B cell (primary cell): ENCODE measurements at regions not wholly inside any gene's neighbourhood (a gene's known extent, or its start where the extent isn't known, plus 50 kb on each side); places are given as distances from the start of the nearest gene placed in this dataset.

Experiments
- ATAC-seq: fragments of 200-7000 bp; cut with Tn5 transposase; one replicate; pipeline ENCODE4 v1.10.0; 2021; ENCODE audit warnings: low read depth, mild to moderate bottlenecking, moderate number of reproducible peaks, moderate library complexity
- CTCF ChIA-PET: fragments of 350-600 bp; sonication (Branson Sonifier 250); formaldehyde crosslinking; loops from one replicate; lab custom pipeline; 2021; ENCODE audit warnings: antibody characterized with exemption, inconsistent platforms; lab: Charles Lee
- POLR2A ChIA-PET: fragments of 350-600 bp; sonication (Branson Sonifier 250); formaldehyde crosslinking; loops from one replicate; lab custom pipeline; 2021; ENCODE audit warnings: antibody characterized with exemption; lab: Charles Lee
- DNase-seq: peaks from one replicate; pipeline ENCODE4 v3.0.0; 2013
- H2AFZ ChIP-seq: 2 replicates; pipeline ENCODE4 v1.6.1; 2012; ENCODE audit warnings: mild to moderate bottlenecking, low read depth, low read length; ENCODE audit not compliant: insufficient read depth, poor library complexity, severe bottlenecking
- H3K27ac ChIP-seq, 2 donors: 1 replicate in 1 of 2; 2 replicates in 1 of 2; pipeline ENCODE4 v1.5.1; 2012 to 2013; ENCODE audit warnings: low read length in 2 of 2, mild to moderate bottlenecking in 2 of 2, moderate library complexity in 1 of 2
- H3K27me3 ChIP-seq, 4 experiments: fragments of 200-600 bp in 1 of 4; sonication (generic) in 1 of 4; replicated peaks in 1 of 4; 1 replicate in 2 of 4; 2 replicates in 2 of 4; pipeline versions ENCODE4 v1.6.1 to v1.7.0; 2013 to 2016; ENCODE audit warnings: low read length in 3 of 4, mild to moderate bottlenecking in 2 of 4, mixed read lengths in 1 of 4, moderate library complexity in 1 of 4; ENCODE audit not compliant: insufficient read depth in 4 of 4, control insufficient read depth in 3 of 4; ENCODE audit errors: control extremely low read depth in 1 of 4
- H3K36me3 ChIP-seq, 2 experiments: replicated peaks in 1 of 2; 1 replicate in 1 of 2; 2 replicates in 1 of 2; pipeline versions ENCODE4 v1.6.1 to v1.7.1; 2013; ENCODE audit warnings: low read length in 1 of 2; ENCODE audit not compliant: insufficient read depth in 2 of 2, control insufficient read depth in 1 of 2; ENCODE audit errors: control extremely low read depth in 1 of 2, extremely low read depth in 1 of 2
- H3K4me1 ChIP-seq, 2 donors: fragments of 200-600 bp in 1 of 2; sonication (generic) in 1 of 2; 1 replicate in 1 of 2; 2 replicates in 1 of 2; pipeline versions ENCODE4 v1.5.1 to v1.6.1; 2013 to 2017; ENCODE audit warnings: low read length in 2 of 2; ENCODE audit not compliant: control insufficient read depth in 2 of 2, insufficient read depth in 2 of 2
- H3K4me2 ChIP-seq: replicated peaks from 2 replicates; pipeline ENCODE3; 2012; ENCODE audit warnings: mild to moderate bottlenecking, low read depth, low read length; ENCODE audit not compliant: poor library complexity, severe bottlenecking
- H3K4me3 ChIP-seq, 5 experiments: fragments of 200-600 bp in 1 of 5; sonication (generic) in 1 of 5; 1 replicate in 3 of 5; 2 replicates in 2 of 5; pipeline versions ENCODE4 v1.5.1 to v1.7.0; 2011 to 2016; ENCODE audit warnings: low read length in 4 of 5, mild to moderate bottlenecking in 4 of 5, low read depth in 2 of 5, control low read depth in 1 of 5, moderate library complexity in 1 of 5; ENCODE audit not compliant: insufficient read depth in 1 of 5; ENCODE audit errors: control extremely low read depth in 1 of 5, extremely low read depth in 1 of 5
- H3K79me2 ChIP-seq: fragments of 200-600 bp; sonication (generic); one replicate; pipeline ENCODE4 v1.6.0; 2016; ENCODE audit warnings: low read length; ENCODE audit not compliant: control insufficient read depth, insufficient read depth
- H3K9ac ChIP-seq: fragments of 200-600 bp; sonication (generic); 2 replicates; pipeline ENCODE4 v1.6.1; 2017; ENCODE audit warnings: mild to moderate bottlenecking, low read length, moderate library complexity
- H3K9me3 ChIP-seq, 3 donors: one replicate each; pipeline versions ENCODE4 v1.6.1 to v1.7.1; 2013; ENCODE audit warnings: low read length in 2 of 3; ENCODE audit not compliant: control insufficient read depth in 2 of 3, insufficient read depth in 1 of 3; ENCODE audit errors: control extremely low read depth in 1 of 3
- H4K20me1 ChIP-seq: 2 replicates; pipeline ENCODE4 v1.6.0; 2012; ENCODE audit warnings: mild to moderate bottlenecking, low read length; ENCODE audit not compliant: insufficient read depth, control insufficient read depth, poor library complexity, severe bottlenecking
- H3K27ac Mint-ChIP-seq: one replicate; pipeline ENCODE4 v1.8.0; 2021; ENCODE audit warnings: mixed read lengths
- H3K27me3 Mint-ChIP-seq: one replicate; pipeline ENCODE4 v1.8.0; 2021; ENCODE audit warnings: mixed read lengths
- H3K4me1 Mint-ChIP-seq: one replicate; pipeline ENCODE4 v1.8.0; 2021; ENCODE audit warnings: mixed read lengths
- H3K4me3 Mint-ChIP-seq: one replicate; pipeline ENCODE4 v1.8.0; 2021; ENCODE audit warnings: mixed read lengths
- H3K9me3 Mint-ChIP-seq: one replicate; pipeline ENCODE4 v1.8.0; 2022; ENCODE audit warnings: mixed read lengths; ENCODE audit not compliant: insufficient read depth
- EZH2 ChIP-seq: IDR thresholded peaks from 2 replicates; pipeline ENCODE4 v1.6.1; 2012; ENCODE audit warnings: borderline replicate concordance, low read depth, mild to moderate bottlenecking, moderate library complexity, low read length; ENCODE audit not compliant: insufficient read depth, poor library complexity, severe bottlenecking
- WGBS: methylation state at CpG from one replicate; pipeline ENCODE4 v1.1.5; 2013; ENCODE audit warnings: missing lambda C conversion rate; ENCODE audit not compliant: insufficient coverage; 5-methylcytosine and 5-hydroxymethylcytosine counted together
- intact Hi-C: fragments of 100-400 bp; cut with micrococcal nuclease; formaldehyde crosslinking; loops from one replicate; pipeline ENCODE4 v1.10.0; 2022
- TF ChIP-seq, protein P1 (sequence below): fragments of 200-600 bp; IDR thresholded peaks from one replicate; pipeline ENCODE4 v1.8.0; 2022; ENCODE audit warnings: antibody characterized with exemption, mild to moderate bottlenecking

DNA sequence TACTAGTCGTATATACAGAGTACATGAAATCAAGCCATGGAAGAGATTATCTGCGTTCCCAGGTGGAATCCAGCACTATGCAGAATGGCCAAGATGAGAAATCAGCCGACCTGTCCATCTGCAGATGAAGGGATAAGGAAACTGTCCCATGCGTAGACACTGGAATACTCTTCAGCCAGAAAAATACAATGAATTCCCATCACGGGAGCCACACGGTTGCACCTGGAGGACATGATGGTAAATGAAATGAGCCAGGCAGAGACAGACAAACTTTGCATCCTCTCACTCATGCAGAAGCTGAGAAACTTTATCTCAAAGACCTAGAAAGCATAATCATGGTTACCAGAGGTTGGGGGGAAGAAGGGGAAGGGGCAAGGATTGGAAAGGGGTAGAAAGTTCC lies 111.9 kb upstream of the TOP3B start:
- no peak overlapping the region for H3K4me3 Mint-ChIP-seq
- Histone ChIP-seq H3K4me3 (no peak overlapping the region), H3K79me2 (peaks cover 6% of the 10 kb centered on the region), H3K27me3 (no peaks in the 10 kb centered on the region), H3K9ac (no peak overlapping the region), H3K27ac (no peak overlapping the region), H2AFZ (no peak overlapping the region), H3K4me1 (peaks cover 30 to 32% of the 10 kb centered on the region in 2 donors), H3K4me2 (no peak overlapping the region), H3K36me3 (no peaks in the 10 kb centered on the region), H3K9me3 (peaks cover 1 to 41% (median 20%) of the 10 kb centered on the region in 3 donors), H4K20me1 (no peaks in the 10 kb centered on the region)
- CTCF ChIA-PET: no interaction called here
- WGBS: 86% methylated on average over 2 of the region's 6 CpGs
- TF ChIP-seq, protein P1, sequence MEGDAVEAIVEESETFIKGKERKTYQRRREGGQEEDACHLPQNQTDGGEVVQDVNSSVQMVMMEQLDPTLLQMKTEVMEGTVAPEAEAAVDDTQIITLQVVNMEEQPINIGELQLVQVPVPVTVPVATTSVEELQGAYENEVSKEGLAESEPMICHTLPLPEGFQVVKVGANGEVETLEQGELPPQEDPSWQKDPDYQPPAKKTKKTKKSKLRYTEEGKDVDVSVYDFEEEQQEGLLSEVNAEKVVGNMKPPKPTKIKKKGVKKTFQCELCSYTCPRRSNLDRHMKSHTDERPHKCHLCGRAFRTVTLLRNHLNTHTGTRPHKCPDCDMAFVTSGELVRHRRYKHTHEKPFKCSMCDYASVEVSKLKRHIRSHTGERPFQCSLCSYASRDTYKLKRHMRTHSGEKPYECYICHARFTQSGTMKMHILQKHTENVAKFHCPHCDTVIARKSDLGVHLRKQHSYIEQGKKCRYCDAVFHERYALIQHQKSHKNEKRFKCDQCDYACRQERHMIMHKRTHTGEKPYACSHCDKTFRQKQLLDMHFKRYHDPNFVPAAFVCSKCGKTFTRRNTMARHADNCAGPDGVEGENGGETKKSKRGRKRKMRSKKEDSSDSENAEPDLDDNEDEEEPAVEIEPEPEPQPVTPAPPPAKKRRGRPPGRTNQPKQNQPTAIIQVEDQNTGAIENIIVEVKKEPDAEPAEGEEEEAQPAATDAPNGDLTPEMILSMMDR: no peak
- TF ChIP-seq EZH2: no peak
- no peak for DNase-seq
- peaks cover 50% of the 10 kb centered on the region for H3K4me1 Mint-ChIP-seq
- H3K9me3 Mint-ChIP-seq: peaks cover 27% of the 10 kb centered on the region
- intact Hi-C loops: no loop called here
- POLR2A ChIA-PET: no interaction called here
- H3K27me3 Mint-ChIP-seq: no peaks in the 10 kb centered on the region
- ATAC-seq: no peak
- H3K27ac Mint-ChIP-seq: no peak overlapping the region

DNA sequence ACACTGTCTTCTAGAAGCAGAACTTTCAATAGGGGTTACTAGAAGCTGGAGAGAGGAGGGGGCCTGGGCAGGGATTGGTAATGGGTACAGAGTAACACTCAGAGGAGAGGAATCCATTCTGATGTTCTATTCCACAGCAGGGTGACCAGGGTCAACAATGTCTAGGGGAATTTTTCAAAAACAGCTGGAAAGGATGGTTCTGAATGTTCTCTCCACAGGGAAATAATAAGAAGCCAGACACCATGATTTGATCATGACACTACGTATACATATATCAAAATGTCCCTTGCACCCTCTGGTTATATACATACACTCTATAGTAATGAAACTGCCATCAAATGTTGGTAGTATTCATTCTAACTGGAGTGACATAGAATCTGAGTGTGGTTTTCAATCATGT lies 111.2 kb upstream of the TOP3B start:
- no peak overlapping the region for H3K27ac Mint-ChIP-seq
- no peaks in the 10 kb centered on the region for H3K27me3 Mint-ChIP-seq
- POLR2A ChIA-PET: no interaction called here
- no peak for TF ChIP-seq EZH2
- TF ChIP-seq, protein P1: no peak
- H4K20me1 ChIP-seq: no peaks in the 10 kb centered on the region
- intact Hi-C loops: no loop called here
- no peak overlapping the region for H3K4me2 ChIP-seq
- H3K27ac ChIP-seq: no peak overlapping the region
- H3K9ac ChIP-seq: no peak overlapping the region
- no peaks in the 10 kb centered on the region for H3K36me3 ChIP-seq
- no CpG with 5 or more reads among the region's 1 CpG for WGBS
- no peak overlapping the region for H2AFZ ChIP-seq
- peaks cover 1 to 40% (median 17%) of the 10 kb centered on the region in 3 donors for H3K9me3 ChIP-seq
- no peak overlapping the region for H3K4me3 ChIP-seq
- DNase-seq (no peak), ATAC-seq (no peak)
- CTCF ChIA-PET: no interaction called here
- peaks cover 27% of the 10 kb centered on the region for H3K9me3 Mint-ChIP-seq
- peaks cover 6% of the 10 kb centered on the region for H3K79me2 ChIP-seq
- H3K4me1 Mint-ChIP-seq: peaks cover 44% of the 10 kb centered on the region
- no peak overlapping the region for H3K4me3 Mint-ChIP-seq
- H3K27me3 ChIP-seq: no peaks in the 10 kb centered on the region
- peaks cover 22 to 24% of the 10 kb centered on the region in 2 donors for H3K4me1 ChIP-seq
